ENCODE measurements at regions not wholly inside any gene's neighbourhood (a gene's known extent, or its start where the extent isn't known, plus 50 kb on each side); places are given as distances from the start of the nearest gene placed in this dataset.
"Not testable (repeated sequence)": the region's sequence is repeated elsewhere in the genome, so short reads cannot be mapped to it uniquely, and the experiment has no call there.

DNA sequence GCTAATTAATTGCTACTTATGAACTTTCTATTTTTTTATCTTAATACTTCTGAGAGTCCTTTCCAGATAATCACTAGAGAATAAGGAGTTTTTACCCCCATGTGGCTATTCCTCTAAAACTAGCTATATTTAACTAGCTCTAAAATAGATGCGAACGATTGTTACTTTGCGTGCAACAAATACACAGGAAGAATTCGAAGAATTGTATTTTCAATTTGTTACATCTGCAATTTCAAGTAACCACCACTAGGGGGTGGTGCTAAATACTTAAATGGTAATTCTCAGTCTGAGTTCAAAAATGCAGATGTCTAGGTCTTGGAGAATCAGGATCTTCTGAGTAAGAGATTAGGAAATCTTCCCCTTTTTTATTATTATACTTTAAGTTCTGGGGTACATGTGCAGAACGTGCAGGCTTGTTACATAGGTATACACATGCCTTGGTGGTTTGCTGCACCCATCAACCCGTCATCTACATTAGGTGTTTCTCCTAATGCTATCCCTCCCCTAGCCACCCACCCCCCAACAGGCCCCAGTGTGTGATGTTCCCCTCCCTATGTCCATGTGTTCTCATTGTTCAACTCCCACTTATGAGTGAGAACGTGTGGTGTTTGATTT lies 80.9 kb upstream of the KIF2A start:
- not testable (repeated sequence) for H3K27ac ChIP-seq (ENCODE audit: low read depth, low read length); H3K27me3 ChIP-seq (ENCODE audit: insufficient read depth, low read length); H3K4me3 ChIP-seq (ENCODE audit: low read depth, low read length); H3K4me1 ChIP-seq (ENCODE audit: control insufficient read depth, insufficient read depth, low read length, unreplicated experiment); H3K36me3 ChIP-seq (ENCODE audit: insufficient read depth, low read length); H2AFZ ChIP-seq (ENCODE audit: low read length, unreplicated experiment); H3K79me2 ChIP-seq (ENCODE audit: control insufficient read depth, insufficient read depth, low read length, unreplicated experiment)

DNA sequence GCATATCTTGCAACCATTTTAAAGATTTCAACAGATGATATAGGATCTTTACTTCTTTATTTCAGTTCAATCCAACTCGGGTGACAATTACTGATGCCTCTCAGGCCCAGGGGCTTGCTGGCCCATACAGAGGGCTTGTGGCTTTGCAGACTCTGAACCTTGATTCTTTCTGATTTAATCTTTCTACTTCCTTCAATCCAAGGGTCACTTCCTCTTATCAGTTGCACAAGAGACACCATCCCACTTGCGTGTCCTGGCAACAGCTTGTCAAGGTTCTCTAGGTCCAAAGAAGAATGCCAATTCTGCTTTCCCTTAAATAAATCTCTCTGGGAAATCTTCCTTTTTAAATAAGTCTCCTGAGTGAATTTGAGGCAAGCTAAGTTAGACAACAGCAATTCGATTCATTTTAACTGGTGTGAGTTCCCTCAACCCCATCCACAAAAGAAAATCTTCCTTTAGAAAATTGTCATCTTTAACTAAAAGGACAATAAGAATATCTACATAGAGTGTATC lies 75.1 kb upstream of the KIF2A start:
- not testable (repeated sequence) for H3K27me3 ChIP-seq (ENCODE audit: insufficient read depth, low read length); H3K79me2 ChIP-seq (ENCODE audit: control insufficient read depth, insufficient read depth, low read length, unreplicated experiment); H3K36me3 ChIP-seq (ENCODE audit: insufficient read depth, low read length); H2AFZ ChIP-seq (ENCODE audit: low read length, unreplicated experiment); H3K4me3 ChIP-seq (ENCODE audit: low read depth, low read length); H3K27ac ChIP-seq (ENCODE audit: low read depth, low read length); H3K4me1 ChIP-seq (ENCODE audit: control insufficient read depth, insufficient read depth, low read length, unreplicated experiment)

DNA sequence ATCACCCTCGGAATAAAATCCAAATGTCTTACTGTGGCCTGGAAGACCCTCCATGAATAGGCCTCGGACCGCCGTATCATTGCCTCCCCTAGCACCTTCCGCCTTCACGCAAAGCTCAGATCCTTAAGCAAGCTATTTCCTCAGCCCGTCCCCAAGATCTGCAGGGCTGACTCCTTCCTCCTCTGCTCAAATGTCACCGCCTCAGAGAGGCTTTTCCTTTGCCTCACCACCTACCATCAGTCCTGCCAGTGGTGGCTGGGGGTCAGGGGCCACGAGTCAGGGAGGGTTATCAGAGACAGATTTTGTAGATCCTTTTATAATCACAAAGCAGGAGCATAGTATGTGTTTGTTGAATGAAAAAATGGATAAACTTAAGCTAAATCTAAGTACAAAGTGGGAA lies 74.4 kb upstream of the KIF2A start:
- Histone ChIP-seq H3K79me2 (ENCODE audit: control insufficient read depth, insufficient read depth, low read length, unreplicated experiment) (no peaks in the 10 kb centered on the region), H3K27ac (ENCODE audit: low read depth, low read length) (no peak overlapping the region), H2AFZ (ENCODE audit: low read length, unreplicated experiment) (no peak overlapping the region), H3K4me1 (ENCODE audit: control insufficient read depth, insufficient read depth, low read length, unreplicated experiment) (peaks cover 3% of the 10 kb centered on the region), H3K27me3 (ENCODE audit: insufficient read depth, low read length) (no peaks in the 10 kb centered on the region), H3K4me3 (ENCODE audit: low read depth, low read length) (no peak overlapping the region), H3K36me3 (ENCODE audit: insufficient read depth, low read length) (no peaks in the 10 kb centered on the region)

DNA sequence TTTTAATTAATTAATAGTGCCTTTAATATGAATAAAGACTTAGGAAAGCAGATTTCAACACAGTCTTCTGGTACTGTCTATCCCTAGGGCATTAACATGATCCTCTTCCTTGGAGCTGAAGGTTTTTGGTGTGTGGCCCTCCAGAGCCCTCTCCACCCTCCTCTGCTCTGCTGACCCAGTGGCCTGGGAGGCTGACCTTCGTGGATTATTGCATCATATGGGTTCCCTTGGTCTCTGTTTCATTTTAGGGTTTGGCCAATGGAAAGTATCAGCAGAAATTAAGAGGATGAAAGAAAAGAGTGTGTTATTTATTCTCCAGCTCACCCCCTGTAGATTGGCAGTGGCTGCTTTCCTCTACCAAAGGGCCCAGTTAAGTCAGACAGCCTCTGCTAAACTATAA lies 73.8 kb upstream of the KIF2A start:
- H3K4me3 ChIP-seq (ENCODE audit: low read depth, low read length); H3K36me3 ChIP-seq (ENCODE audit: insufficient read depth, low read length); H3K27me3 ChIP-seq (ENCODE audit: insufficient read depth, low read length); H3K27ac ChIP-seq (ENCODE audit: low read depth, low read length); H3K4me1 ChIP-seq (ENCODE audit: control insufficient read depth, insufficient read depth, low read length, unreplicated experiment); H3K79me2 ChIP-seq (ENCODE audit: control insufficient read depth, insufficient read depth, low read length, unreplicated experiment); H2AFZ ChIP-seq (ENCODE audit: low read length, unreplicated experiment): not testable (repeated sequence)

DNA sequence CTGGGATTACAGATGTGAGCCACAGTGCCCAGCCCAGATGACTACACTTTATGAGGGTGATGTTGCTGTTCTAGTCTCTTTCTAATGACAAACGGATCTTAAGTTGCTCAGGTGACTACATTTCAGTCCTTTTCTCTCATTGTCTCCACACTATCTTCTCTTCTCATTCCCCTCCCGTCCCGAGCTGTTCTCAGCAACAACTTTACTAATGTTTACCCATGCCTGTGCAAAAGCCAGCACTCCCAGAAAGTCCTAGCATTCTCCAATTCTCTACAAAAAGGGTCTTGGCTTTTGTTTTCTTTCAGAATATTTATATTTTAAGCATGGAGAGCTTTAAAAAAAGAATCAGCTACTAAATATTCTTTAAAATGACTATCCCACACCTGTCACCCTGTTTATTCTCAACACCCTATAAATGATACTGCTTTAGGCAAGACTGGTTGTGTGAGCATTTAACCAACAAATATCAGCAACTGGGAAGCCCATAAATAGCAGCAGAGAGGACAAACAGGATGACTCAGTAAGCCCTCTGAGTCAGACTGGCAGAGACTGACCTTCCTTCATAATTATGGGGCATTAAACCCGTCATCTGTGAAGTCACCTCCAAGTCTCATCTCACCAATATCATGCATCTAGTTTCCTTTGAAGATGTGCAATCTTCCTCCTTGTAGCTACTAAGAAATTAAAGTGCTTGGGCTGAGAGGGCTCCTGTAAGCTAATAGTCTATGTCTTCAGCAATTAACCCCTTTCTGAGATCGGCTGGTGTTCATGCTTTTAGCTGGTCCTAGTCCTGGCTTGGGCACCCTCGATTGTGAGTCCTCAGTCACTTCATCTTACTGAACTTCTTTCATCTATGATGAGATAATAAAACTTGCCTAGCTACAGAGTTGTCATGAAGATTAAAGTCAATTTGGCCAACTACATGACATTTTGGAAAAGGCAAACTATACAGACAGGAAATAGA lies 72.6 kb upstream of the KIF2A start:
- not testable (repeated sequence) for H2AFZ ChIP-seq (ENCODE audit: low read length, unreplicated experiment); H3K27ac ChIP-seq (ENCODE audit: low read depth, low read length); H3K27me3 ChIP-seq (ENCODE audit: insufficient read depth, low read length); H3K79me2 ChIP-seq (ENCODE audit: control insufficient read depth, insufficient read depth, low read length, unreplicated experiment); H3K4me1 ChIP-seq (ENCODE audit: control insufficient read depth, insufficient read depth, low read length, unreplicated experiment); H3K36me3 ChIP-seq (ENCODE audit: insufficient read depth, low read length); H3K4me3 ChIP-seq (ENCODE audit: low read depth, low read length)

DNA sequence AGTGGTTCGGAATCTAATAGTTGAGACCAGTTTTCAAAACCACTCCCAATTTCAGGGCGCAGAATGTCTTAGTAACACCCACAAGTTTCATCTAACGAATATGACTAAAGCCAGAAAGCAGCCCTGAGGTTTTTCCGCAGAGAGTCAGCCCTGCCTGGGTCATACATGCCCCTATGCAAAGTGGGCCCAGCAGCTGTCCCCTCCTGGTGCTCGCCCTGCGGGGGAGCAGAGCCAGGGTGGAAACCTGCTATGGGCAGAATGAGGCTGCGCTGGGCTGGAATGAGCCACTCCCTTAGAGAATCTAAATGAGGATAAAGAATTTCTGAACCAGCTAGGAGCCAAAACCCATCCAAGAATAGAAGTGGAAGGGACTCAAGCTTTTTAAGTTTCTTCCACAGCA lies 69.4 kb upstream of the KIF2A start:
- H2AFZ ChIP-seq (ENCODE audit: low read length, unreplicated experiment); H3K36me3 ChIP-seq (ENCODE audit: insufficient read depth, low read length); H3K27me3 ChIP-seq (ENCODE audit: insufficient read depth, low read length); H3K4me1 ChIP-seq (ENCODE audit: control insufficient read depth, insufficient read depth, low read length, unreplicated experiment); H3K4me3 ChIP-seq (ENCODE audit: low read depth, low read length); H3K27ac ChIP-seq (ENCODE audit: low read depth, low read length); H3K79me2 ChIP-seq (ENCODE audit: control insufficient read depth, insufficient read depth, low read length, unreplicated experiment): not testable (repeated sequence)

DNA sequence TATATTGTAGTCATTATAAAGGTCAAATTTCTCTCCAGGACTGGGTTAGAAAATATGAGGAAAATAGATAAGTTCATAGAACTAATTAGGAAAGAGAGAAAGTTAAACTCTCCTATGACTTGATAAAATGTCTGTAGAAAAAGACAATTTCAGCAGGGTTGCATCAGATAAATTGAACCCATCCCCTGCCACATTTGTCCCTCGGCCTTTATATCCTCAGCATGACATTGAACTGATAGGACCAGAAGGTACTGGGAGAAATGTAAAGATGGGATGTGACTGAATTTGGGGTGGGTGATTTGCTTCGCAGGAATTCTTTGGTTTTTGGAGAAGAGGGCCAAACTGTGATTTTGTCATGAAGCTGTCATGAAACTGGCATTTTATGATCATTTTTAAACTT lies 68.1 kb upstream of the KIF2A start:
- not testable (repeated sequence) for H3K27me3 ChIP-seq (ENCODE audit: insufficient read depth, low read length); H3K4me1 ChIP-seq (ENCODE audit: control insufficient read depth, insufficient read depth, low read length, unreplicated experiment); H3K79me2 ChIP-seq (ENCODE audit: control insufficient read depth, insufficient read depth, low read length, unreplicated experiment); H3K27ac ChIP-seq (ENCODE audit: low read depth, low read length); H3K4me3 ChIP-seq (ENCODE audit: low read depth, low read length); H3K36me3 ChIP-seq (ENCODE audit: insufficient read depth, low read length); H2AFZ ChIP-seq (ENCODE audit: low read length, unreplicated experiment)

DNA sequence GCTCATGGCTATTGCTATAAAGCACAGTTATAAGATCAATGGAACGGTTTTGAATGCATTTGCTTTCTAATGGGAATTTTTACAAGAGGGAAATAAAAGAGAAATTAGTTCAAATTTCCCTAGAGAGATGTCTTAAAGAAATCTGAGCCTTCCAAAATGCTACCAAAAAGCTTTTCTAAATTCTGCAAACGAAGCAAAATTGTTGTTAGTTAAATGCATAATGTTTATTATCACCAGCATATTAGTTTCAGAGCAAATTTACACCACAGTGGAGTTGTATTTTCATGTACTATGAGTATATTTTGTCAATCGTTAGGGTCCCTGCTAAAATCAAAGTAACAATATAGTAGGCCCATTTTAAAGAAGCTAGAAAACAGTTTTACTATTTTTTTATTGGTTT lies 67.4 kb upstream of the KIF2A start:
- not testable (repeated sequence) for H3K36me3 ChIP-seq (ENCODE audit: insufficient read depth, low read length); H3K4me3 ChIP-seq (ENCODE audit: low read depth, low read length); H3K27ac ChIP-seq (ENCODE audit: low read depth, low read length); H3K79me2 ChIP-seq (ENCODE audit: control insufficient read depth, insufficient read depth, low read length, unreplicated experiment); H3K27me3 ChIP-seq (ENCODE audit: insufficient read depth, low read length); H3K4me1 ChIP-seq (ENCODE audit: control insufficient read depth, insufficient read depth, low read length, unreplicated experiment); H2AFZ ChIP-seq (ENCODE audit: low read length, unreplicated experiment)

DNA sequence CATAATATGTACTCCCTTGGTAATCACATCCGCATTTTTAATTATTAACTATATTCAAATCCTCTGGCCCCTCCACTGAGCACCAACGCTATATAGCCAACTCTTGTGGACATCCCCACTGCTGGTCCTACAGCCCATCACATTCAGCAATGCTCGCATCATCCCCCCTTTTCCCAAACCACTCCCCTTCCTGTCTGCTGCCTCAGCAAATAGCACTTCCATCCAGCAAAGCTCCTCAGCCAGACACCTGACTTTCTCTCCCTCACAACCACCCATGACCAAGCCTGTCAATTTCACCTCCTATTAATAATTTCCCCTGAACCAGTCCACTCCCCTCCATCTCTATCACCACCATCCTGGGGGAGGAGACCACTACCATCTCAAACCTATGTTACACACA lies 65.5 kb upstream of the KIF2A start:
- not testable (repeated sequence) for H3K4me3 ChIP-seq (ENCODE audit: low read depth, low read length); H3K79me2 ChIP-seq (ENCODE audit: control insufficient read depth, insufficient read depth, low read length, unreplicated experiment); H3K27ac ChIP-seq (ENCODE audit: low read depth, low read length); H2AFZ ChIP-seq (ENCODE audit: low read length, unreplicated experiment); H3K4me1 ChIP-seq (ENCODE audit: control insufficient read depth, insufficient read depth, low read length, unreplicated experiment); H3K27me3 ChIP-seq (ENCODE audit: insufficient read depth, low read length); H3K36me3 ChIP-seq (ENCODE audit: insufficient read depth, low read length)

DNA sequence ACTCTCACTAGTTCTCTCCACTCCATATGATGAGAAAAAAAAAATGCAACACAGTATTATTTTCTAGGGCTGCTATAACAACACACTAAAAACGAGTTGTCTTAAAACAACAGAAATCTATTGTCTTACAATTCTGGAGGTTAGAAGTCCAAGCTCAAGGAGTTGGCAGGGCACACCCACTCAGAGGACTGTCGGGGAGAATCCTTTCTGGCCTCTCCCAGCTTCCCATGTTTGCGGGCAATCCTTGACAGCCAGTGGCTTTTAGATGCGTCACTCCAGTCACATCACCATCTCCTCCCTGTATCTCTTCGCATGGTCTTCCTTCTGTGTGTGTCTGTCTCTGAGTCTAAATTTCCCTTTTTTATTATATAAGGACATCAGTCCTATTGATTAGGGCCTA lies 64.0 kb upstream of the KIF2A start:
- H3K79me2 ChIP-seq (ENCODE audit: control insufficient read depth, insufficient read depth, low read length, unreplicated experiment); H3K36me3 ChIP-seq (ENCODE audit: insufficient read depth, low read length); H2AFZ ChIP-seq (ENCODE audit: low read length, unreplicated experiment); H3K4me1 ChIP-seq (ENCODE audit: control insufficient read depth, insufficient read depth, low read length, unreplicated experiment); H3K27ac ChIP-seq (ENCODE audit: low read depth, low read length); H3K27me3 ChIP-seq (ENCODE audit: insufficient read depth, low read length); H3K4me3 ChIP-seq (ENCODE audit: low read depth, low read length): not testable (repeated sequence)

DNA sequence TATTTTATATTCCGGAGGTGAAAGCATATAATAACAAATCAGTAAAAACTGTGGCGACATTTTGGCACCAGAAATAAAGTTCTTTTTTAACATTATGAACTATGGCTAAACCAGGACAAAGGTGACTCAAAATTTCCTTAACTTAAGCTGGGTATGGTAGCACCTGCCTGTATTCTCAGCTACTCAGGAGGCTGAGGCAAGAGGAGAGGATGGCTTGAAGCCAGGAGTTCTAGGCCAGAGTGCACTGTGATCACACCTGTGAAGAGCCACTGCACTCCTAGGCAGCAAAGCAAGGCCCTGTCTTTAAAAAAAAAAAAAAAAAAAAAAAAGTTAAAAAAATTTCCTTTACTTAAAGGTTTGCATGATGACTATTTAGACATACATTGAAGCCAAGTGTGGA lies 63.0 kb upstream of the KIF2A start:
- not testable (repeated sequence) for H3K4me1 ChIP-seq (ENCODE audit: control insufficient read depth, insufficient read depth, low read length, unreplicated experiment); H3K79me2 ChIP-seq (ENCODE audit: control insufficient read depth, insufficient read depth, low read length, unreplicated experiment); H2AFZ ChIP-seq (ENCODE audit: low read length, unreplicated experiment); H3K36me3 ChIP-seq (ENCODE audit: insufficient read depth, low read length); H3K27ac ChIP-seq (ENCODE audit: low read depth, low read length); H3K27me3 ChIP-seq (ENCODE audit: insufficient read depth, low read length); H3K4me3 ChIP-seq (ENCODE audit: low read depth, low read length)

All from ACC112 (cell line).